ENCODE measurements at regions not wholly inside any gene's neighbourhood (a gene's known extent, or its start where the extent isn't known, plus 50 kb on each side); places are given as distances from the start of the nearest gene placed in this dataset.

DNA sequence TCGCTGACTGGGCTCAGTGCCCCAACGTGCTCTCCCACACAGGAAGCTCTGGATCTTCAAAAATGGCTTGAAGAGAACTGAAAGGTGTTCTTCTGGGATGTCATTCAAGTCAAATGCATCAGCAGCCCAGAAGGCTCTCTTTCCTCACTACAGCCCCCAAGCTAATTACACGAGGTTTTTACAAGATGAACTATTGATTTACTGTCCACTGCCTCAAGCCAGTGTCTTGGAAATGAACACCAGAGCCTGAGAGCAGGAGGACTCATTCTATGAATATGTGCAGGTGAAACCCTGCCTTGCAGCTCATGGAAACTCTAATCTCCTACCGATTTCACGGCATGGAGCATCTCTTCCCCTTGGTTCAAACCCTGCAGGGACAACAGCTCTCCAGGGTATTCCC, 98.9 kb upstream of the CST7 start:
- Histone ChIP-seq H3K27me3 (ENCODE audit: control insufficient read depth in 2 of 2, insufficient read depth in 2 of 2, low read length in 2 of 2) (no peaks in the 10 kb centered on the region), H4K20me1 (ENCODE audit: insufficient read depth, low read length) (no peaks in the 10 kb centered on the region), H3K9me3 (replicated peaks in 1 of 2; ENCODE audit: control insufficient read depth in 1 of 2, insufficient read depth in 1 of 2, low read length in 2 of 2) (peaks cover 8 to 10% of the 10 kb centered on the region in 2 donors), H3K4me2 (replicated peaks; ENCODE audit: extremely low read depth, low read length, poor library complexity, severe bottlenecking) (no peak overlapping the region), H3K36me3 (replicated peaks in 1 of 2; ENCODE audit: control insufficient read depth in 1 of 2, insufficient read depth in 2 of 2, low read length in 2 of 2) (no peaks in the 10 kb centered on the region), H3K4me3 (replicated peaks in 1 of 3; ENCODE audit: low read depth in 2 of 3, low read length in 3 of 3) (no peak overlapping the region), H3K9ac (ENCODE audit: insufficient read depth, low read length, poor library complexity, severe bottlenecking) (no peak overlapping the region), H2AFZ (ENCODE audit: insufficient read depth, low read depth, low read length, poor library complexity, severe bottlenecking) (no peak overlapping the region), H3K4me1 (ENCODE audit: control insufficient read depth in 1 of 2, insufficient read depth in 2 of 2, low read length in 2 of 2) (no peaks in the 10 kb centered on the region), H3K27ac (ENCODE audit: low read depth in 1 of 2, low read length in 2 of 2) (no peak overlapping the region), H3K79me2 (ENCODE audit: insufficient read depth, low read length) (no peaks in the 10 kb centered on the region)
- WGBS (ENCODE audit: insufficient coverage), result 90% methylated on average over 4 of the region's 5 CpGs
- peaks cover 15 to 30% (median 20%) of the 10 kb centered on the region in 7 donors for H3K9me3 Mint-ChIP-seq
- no peak overlapping the region for H3K27ac Mint-ChIP-seq
- H3K4me3 Mint-ChIP-seq, result no peak overlapping the region
- intact Hi-C loops (cut with micrococcal nuclease), result no loop called here
- H3K4me1 Mint-ChIP-seq, result no peaks in the 10 kb centered on the region
- peaks cover 0 to 2% (median 0%) of the 10 kb centered on the region in 3 donors for H3K27me3 Mint-ChIP-seq (ENCODE audit: low read depth in 3 of 3)
- H3K36me3 Mint-ChIP-seq, result no peaks in the 10 kb centered on the region
- no peak for TF ChIP-seq CTCF (IDR thresholded peaks at IDR 0.05)
- DNase-seq, result no peak

DNA sequence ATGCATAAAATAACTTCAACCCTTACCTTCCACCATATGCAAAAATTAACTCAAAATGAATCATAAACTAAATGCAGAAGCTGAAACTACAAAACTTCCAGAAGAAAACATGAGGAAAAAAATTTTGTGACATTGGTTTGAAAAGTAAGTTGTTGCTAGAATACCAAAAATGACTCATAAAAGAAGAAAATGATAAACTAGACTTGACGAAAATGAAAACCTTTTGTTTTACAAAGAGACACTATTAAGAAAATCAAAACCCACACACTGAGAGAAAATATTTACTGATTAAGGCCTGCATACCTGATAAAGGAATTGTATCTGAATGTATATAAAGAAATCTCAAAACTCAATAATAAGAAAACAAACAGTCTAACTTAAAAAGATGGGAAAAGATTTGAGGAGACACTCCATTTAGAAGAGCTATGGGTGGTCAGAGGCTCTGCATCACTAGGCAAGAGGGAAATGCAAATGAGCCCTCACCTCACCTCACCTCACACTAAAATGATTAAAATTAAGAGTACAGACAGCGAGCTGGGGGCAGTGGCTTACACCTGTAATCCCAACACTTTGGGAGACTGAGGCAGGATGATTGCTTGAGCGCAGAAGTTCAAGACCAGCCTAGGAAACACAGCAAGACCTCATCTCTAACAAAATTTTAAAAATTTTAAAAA, 97.6 kb upstream of the CST7 start:
- Histone ChIP-seq H3K27ac (ENCODE audit: low read depth in 1 of 2, low read length in 2 of 2) (no peak overlapping the region), H3K9ac (ENCODE audit: insufficient read depth, low read length, poor library complexity, severe bottlenecking) (no peak overlapping the region), H3K4me1 (ENCODE audit: control insufficient read depth in 1 of 2, insufficient read depth in 2 of 2, low read length in 2 of 2) (no peaks in the 10 kb centered on the region), H3K4me3 (replicated peaks in 1 of 3; ENCODE audit: low read depth in 2 of 3, low read length in 3 of 3) (no peak overlapping the region), H3K36me3 (replicated peaks in 1 of 2; ENCODE audit: control insufficient read depth in 1 of 2, insufficient read depth in 2 of 2, low read length in 2 of 2) (no peaks in the 10 kb centered on the region), H3K27me3 (ENCODE audit: control insufficient read depth in 2 of 2, insufficient read depth in 2 of 2, low read length in 2 of 2) (no peaks in the 10 kb centered on the region), H3K4me2 (replicated peaks; ENCODE audit: extremely low read depth, low read length, poor library complexity, severe bottlenecking) (no peak overlapping the region), H2AFZ (ENCODE audit: insufficient read depth, low read depth, low read length, poor library complexity, severe bottlenecking) (no peak overlapping the region), H3K9me3 (replicated peaks in 1 of 2; ENCODE audit: control insufficient read depth in 1 of 2, insufficient read depth in 1 of 2, low read length in 2 of 2) (peaks cover 8 to 19% of the 10 kb centered on the region in 2 donors), H3K79me2 (ENCODE audit: insufficient read depth, low read length) (no peaks in the 10 kb centered on the region), H4K20me1 (ENCODE audit: insufficient read depth, low read length) (no peaks in the 10 kb centered on the region)
- H3K27me3 Mint-ChIP-seq (ENCODE audit: low read depth in 3 of 3), result peaks cover 0 to 2% (median 0%) of the 10 kb centered on the region in 3 donors
- H3K36me3 Mint-ChIP-seq, result no peaks in the 10 kb centered on the region
- TF ChIP-seq CTCF (IDR thresholded peaks at IDR 0.05), result no peak
- intact Hi-C loops (cut with micrococcal nuclease), result no loop called here
- DNase-seq, result no peak
- H3K27ac Mint-ChIP-seq, result no peak overlapping the region
- no peaks in the 10 kb centered on the region for H3K4me1 Mint-ChIP-seq
- H3K4me3 Mint-ChIP-seq, result no peak overlapping the region
- H3K9me3 Mint-ChIP-seq, result peaks cover 16 to 32% (median 24%) of the 10 kb centered on the region in 7 donors
- 100% methylated on average over 1 of the region's 3 CpGs for WGBS (ENCODE audit: insufficient coverage)

Measured in CD14-positive monocyte (primary cell).